Activated CD4-positive, CD25-positive, alpha-beta regulatory T cell treated with anti-CD3 and anti-CD28 coated beads, Interleukin-2, amount 50 U/mL, for 72 hours (primary cell): ENCODE measurements at regions not wholly inside any gene's neighbourhood (a gene's known extent, or its start where the extent isn't known, plus 50 kb on each side); places are given as distances from the start of the nearest gene placed in this dataset.
"Not testable (repeated sequence)": the region's sequence is repeated elsewhere in the genome, so short reads cannot be mapped to it uniquely, and the experiment has no call there.

Experiments
- DNase-seq: peaks from one replicate; pipeline ENCODE4 v3.0.0; 2021

DNA sequence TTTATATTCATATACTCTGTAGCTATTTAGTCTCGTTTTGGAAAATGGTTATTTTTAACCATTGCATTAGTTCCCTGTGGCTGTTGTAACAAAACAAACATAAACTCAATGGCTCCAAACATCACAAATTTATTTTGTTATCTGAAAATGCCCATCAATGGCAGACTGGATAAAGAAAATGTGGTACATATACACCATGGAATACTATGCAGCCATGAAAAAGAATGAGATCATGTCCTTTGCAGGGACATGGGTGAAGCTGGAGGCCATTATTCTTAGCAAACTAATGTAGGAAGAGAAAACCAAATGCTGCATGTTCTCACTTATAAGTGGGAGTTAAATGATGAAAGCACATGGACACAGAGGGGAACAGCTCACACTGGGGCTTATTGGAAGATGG, 938.7 kb downstream of the NLGN4X start:
- not testable (repeated sequence) for DNase-seq

DNA sequence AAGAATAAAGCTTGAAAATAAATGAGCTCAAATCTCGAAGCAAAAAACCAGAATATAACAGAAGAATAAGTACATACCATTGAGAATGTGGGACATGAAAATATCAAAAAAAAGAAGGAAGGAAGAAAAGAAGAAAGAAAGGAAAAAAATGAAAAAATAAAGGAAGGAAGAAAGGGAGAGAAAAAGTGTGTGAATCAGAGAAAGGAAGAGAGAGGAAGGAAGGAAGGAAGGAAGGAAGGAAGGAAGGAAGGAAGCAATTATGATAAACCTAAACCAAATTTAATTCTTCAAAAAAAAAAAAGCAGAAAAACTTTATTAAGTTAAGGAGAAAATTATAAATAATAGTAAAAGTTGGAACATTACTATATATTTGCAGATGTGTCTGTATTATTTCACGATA, 949.8 kb downstream of the NLGN4X start:
- DNase-seq = no peak

DNA sequence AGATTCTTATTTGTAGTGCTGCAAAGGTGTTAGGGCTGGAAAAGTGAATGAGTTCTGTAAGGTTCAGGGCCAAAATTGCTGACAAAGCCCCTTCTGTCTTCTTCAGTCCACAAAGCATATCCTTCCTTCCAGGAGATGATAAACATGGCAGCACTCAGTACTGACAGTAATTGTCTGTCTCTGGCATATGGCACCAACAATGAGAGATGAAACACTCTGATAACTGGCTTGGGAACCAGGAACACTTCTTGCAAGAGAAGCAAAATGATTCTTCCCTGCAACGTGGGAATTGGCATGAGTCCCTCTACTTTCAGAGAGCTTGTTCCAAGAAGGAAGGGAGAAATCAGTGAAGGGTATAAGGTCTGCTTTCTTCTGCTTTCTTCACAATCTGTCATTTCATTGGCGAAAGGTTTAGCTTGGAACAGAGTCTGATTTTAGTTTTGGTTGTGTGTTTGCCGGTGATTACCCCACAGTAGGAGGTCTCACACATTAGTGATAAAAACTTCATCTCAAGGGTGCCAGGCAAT, 963.3 kb downstream of the NLGN4X start:
- no peak for DNase-seq

DNA sequence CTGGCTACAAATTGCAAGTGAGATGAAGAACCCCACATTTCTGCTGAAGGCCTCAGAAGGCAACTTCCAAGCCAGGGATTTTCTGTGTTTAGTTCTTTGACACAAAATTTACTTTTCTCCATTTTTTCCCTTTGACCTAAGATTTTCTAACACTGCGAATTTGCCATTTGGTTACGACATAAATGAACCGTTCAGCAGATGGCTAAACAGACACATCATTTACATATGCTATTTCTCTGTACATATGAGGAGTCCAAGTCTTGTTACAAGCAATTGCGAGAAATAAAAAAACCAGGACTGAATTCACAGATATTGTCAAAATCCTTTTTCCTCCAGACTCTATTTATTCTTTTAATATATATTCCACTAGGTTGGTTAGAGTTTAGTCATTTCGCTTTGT, 978.6 kb downstream of the NLGN4X start:
- DNase-seq = no peak

DNA sequence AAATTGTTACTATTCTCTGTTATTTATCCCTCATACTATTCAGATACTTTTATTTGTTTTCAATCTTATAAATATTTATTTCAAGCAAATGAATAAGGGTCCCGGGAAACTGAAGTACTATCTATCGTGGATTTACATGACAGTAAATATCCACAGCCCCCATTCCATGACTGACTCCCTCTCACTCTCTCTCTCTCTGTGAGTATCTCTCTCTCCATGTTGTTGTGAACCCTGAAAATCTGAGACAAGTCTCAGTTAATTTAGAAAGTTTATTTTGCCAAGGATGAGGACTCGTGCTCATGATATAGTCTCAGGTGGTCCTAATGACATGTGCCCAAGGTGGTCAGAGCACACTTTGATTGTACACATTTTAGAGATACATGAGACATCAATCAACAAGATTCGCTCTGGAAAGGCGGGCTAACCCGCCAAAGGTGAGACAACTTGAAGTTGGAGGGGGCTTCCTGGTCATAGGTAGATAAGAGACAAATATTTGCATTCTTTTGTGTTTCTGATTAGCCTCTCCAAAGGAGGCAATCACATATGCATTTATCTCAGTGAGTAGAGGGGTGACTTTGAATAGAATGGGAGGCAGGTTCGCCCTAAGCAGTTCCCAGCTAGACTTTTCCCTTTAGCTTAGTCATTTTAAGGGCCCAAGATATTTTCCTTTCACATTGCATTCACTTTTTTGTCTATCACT, 986.4 kb downstream of the NLGN4X start:
- DNase-seq = no peak

DNA sequence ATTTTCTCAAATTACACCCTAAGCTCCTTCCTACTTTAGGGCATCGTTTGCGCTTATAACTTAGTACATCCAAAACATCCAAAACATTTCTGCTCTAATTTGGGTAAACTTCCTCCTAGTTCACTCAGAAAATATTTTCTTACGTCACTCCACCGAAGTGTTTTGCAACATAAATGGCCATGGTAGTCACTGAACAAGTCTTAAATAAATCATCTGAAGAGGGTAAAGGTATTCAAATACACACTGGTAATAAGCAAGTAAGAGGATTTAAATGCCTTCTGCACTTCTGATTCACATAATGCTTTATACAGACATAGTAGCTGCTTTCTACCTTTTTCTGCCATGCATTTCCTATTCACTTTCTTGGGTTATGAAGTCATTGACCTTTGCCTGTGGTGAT, 991.9 kb downstream of the NLGN4X start:
- no peak for DNase-seq

DNA sequence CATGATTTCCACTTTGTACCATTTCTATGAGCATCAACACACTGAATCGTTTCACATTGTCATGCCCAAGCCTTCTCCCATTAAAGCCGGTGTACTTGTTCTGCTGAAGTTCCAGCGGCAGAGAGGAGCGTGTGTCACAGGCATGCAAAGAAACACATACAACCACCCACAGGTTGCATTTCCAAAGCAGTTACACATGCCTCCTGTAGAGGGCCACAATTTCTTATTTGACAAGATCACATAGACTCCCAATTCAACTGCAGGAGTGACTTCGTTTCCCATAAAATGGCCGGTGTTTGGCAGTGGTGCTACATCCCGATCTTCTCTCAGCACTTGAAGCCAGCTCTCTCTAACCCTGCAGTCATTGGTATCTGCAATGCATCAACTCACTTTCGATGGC, 992.6 kb downstream of the NLGN4X start:
- no peak for DNase-seq

DNA sequence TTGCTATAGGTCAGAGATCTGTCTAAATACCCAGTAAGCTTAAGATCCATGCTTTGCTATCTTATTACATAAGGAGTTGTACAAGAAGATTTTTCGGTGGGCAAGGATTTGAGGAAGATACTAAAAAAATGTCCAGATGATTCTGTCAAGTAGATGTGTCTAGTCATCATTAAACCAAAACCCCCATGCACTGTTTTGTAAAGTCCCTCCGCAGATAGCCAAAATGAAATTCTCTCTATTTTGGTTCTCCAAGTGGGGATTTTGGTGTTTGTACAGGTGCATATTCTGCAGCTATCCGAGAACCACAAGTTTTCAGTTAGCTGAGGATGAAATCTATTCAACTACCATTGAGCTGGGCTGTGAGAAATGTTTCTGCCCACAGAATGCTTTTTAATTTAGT, 994.8 kb downstream of the NLGN4X start:
- DNase-seq = no peak

DNA sequence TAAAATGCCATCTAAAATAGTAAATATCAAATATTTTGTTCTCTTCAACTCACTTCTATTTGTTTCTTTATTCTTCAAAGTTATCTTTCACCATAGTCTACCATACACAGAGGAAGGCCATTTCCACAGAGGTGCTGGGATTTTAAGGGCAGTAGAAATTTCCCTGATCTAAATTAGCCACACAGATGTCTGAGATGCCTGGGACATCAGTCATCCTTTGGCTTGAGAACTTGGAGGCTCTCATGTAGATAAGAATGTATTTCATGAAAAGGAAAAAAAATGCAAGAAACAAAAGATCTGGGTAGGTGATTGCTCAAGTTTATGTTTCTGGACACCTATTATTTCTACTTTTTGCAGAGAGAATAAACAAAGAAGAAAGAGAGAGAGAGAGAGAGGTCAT, 1008.2 kb downstream of the NLGN4X start:
- no peak for DNase-seq

DNA sequence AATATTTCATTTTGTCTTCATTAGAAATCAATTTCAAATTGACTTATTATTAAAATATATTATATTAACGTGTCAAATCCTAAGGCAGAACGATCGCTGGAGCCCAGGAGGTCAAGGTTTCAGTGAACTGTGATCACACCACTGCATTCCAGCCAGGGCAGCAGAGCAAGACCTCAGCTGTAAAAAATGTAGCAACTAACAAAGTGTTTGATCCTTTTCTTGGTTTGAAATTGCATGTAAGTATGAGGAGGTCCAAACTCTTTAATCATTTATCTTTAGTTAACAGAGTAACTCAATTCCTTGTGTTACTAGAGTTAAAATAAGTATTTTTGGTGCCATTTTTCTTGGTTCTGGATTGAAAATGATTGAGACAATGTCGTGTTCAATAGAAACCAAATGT, 1033.9 kb downstream of the NLGN4X start:
- DNase-seq = no peak

DNA sequence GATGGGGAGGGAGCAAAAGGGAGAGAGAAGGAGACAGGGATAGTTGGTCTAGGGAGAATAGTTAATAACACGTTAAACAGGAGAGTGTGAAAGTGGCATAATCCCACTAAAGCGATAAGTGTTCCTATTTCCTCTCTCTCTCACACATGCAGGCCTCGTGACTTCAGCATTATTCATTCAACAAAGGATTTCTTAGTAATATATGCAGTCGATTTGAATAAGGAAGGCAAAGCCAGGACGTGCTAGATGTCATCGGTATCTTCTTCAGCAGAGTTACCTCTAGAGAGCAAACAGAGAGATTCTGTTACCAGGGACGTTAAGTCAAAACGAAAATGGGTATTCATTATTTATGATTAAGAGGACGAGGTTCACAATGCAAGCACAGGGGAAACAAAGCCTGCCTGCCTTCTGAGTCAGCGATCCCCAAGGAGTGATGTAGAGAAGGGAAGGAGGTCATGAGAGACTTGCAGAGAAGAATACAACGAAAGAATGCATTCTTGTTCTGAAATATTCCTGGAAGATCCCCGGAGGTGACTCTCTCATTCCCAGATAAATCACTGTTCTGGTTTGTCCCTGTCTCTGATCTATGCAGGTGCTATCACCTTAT, 1048.4 kb downstream of the NLGN4X start:
- DNase-seq = no peak

DNA sequence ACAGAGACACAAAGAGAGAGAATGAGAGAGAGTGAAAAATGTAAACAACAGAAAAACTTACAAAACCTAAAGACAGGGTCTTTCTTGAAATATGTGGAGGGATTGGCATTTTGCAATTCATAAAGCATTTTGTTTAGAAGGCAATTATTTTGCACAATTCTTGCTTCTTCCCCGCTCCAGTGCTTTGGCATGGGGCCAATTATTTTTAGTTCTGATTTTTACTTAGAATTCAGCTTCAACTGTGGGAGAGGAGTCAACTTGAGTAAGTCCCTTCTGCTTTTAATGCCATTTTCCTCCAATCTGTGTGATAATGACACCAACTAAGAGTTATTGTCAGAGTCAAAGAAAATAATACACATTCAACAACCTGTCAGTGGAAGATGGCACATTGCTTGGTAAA, 1051.9 kb downstream of the NLGN4X start:
- no peak for DNase-seq

DNA sequence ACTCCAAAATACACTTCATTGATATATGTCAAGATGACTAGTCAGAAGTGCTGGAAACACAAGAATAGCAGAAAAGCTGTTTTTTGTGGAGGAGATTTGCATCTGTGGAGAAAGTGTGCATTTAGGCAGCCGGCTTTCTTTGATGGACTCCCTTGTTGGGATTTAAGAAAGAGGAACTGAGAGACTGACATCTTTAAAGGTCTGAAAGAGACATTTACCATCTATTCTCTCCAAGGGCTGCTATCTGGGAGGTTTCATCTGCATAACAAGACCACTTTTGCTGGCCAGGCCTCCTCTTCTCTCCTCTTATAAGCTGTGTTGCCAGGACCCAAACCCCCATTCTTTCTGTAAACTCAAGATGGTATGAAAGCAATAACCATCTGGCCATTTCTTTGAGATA, 1065.0 kb downstream of the NLGN4X start:
- no peak for DNase-seq

DNA sequence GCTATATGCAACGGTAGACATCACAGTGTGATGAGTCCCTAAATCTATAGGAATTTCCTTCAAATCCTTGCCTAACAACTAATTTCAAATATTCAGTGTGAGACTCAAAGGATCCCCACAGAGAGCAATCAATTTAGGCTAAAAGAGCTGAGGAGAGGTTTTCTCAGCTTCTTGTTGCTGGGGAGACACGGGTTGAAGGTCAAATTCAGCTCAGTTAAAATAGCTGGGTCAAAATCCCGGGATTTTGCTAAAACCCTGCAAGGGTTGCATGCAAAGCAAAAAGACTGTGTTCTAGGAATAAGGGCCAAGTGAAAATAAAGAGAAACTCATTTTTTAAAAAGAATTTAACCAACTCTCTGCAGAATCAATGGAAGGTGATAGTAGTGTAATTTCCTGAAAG, 1073.4 kb downstream of the NLGN4X start:
- DNase-seq = no peak

DNA sequence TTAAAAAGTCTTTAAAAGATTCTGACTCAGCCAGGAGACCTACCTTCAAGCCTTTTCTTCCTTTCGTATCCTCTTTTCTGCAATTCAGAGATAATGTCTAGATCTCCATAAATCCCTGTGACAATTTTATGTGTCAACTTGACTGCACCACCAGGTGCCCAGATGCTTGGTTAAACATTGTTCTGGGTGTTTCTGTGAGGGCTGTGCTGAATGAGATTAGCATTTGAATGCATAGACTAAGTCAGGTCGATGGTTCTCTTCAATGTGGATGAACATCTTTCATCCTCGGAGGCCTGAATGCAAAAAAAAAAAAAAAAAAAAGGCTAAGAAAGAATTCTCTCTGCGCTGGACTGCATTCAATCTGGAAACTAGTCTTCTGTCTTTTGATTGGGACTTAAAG, 1082.7 kb downstream of the NLGN4X start:
- no peak for DNase-seq

DNA sequence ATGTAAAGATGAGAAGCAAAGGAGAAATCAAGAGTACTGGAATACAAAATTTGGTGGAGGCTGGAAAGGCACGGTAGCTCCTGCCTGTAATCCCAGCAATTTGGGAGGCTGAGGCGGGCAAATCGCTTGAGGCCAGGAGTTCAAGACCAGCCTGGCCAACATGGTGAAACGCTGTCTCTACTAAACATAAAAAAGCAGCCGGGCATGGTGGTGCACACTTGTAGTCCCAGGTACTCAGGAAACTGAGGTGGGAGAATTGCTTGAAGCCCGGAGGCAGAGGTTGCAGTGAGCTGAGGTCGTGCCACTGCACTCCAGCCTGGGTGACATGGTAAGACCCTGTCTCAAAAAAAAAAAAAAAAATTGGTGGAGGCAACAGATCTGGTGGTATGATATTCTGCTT, 1086.0 kb downstream of the NLGN4X start:
- no peak for DNase-seq

DNA sequence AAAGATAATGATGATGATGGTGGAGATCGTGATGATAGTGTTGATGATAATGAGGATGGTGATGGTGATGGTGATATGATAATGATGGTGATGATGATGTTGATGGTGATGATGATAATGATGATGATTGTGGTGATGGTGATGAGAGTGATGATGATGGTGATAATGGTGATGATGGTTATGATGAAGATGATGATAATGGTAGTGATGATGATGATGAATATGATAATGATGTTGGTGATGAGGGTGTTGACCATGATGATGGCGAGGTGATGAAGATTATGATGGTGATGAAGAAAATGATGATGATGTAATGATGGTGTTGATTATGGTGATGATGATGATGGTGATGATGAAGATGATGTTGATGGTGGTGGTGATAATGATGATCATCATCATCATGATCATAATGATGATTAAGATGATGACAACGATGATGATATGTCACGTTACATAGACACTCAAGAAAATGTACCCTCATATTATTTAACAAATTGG, 1106.4 kb downstream of the NLGN4X start:
- DNase-seq = no peak

DNA sequence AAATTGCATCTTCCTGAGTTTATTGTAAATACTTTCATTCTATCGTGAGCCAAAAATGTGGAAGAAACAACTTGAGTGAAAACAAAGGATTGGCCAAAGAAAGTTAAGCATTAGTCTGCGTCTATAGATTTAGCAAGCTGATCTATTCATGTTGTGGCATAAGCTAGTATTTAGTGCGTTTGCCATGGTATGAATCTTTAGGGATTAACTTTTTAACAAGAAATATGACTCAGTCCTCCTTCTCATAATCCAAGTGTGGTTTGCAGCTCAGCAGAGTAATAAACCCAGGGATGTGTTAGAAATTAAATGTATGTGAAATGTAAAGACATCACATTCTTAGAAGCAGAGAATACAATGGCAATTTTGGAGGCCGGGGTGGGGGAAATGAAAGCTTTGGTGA, 1110.9 kb downstream of the NLGN4X start:
- DNase-seq = no peak

DNA sequence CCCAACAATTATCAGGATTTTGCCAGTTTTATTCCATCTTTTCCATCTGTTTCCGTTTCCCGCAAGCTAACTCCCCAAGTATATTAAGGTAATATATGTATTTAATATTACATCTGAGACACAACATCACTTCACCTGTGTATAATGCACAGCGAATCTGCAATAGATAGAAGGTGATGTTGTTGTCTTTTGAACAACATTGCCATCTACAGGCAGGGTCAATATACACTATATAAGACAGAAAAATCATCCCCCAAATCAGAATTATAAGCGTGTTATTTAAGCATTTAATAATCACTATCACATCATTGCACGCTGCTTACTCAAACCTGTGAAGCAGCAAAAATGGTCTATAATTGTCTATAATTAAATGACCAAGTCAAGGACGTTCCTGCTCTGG, 1115.5 kb downstream of the NLGN4X start:
- no peak for DNase-seq

DNA sequence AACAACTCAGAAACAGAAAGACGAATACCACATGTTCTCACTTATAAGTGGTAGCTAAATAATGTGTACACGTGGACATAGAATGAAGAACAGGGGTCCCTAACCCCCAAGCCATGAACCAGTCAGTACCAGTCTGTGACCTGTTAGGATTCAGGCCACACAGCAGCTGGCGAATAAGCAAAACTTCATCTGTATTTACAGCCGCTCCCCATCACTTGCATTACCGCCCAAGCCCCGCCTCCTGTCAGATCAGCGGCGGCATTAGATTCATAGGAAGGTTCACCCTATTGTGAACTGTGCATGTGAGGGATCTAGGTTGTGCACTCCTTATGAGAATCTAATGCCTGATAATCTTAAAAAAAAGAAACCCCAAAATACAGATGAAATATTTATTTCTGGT, 1128.7 kb downstream of the NLGN4X start:
- no peak for DNase-seq

DNA sequence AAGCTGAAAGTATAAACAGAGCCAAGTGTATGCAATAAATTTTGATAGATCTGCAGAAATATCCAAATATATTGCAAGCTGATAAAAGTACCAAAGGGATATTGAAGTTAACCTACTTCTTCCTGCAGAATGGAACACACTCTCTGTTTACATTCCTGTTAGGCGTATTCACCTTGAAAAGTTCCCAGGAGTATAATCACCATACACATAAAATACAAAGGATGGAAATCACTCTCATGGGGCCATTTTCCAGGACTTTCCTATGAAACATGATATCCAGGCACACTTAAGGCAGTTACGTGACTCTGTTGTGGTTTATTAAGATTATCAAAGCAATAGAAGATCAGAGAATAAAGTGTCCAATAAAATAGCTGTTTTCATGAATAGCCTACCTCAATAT, 1142.3 kb downstream of the NLGN4X start:
- no peak for DNase-seq

DNA sequence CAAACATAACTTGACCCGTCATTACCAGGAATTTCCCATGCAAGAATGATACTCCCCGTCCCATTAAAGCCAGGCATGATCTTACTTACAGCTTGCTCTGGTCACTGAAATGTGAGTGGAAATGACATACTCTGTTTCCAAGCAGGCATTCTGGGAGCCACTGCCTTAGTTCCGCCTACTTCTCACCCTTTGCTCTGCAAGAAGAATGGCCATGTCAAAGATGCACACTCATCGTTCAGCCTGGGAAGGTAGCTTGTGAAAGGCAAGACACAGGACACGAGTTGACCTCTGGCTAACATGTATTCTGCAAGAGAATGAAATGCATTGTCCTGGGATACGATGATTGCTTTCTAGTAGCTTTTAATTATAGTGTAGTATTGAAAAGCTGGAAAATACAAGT, 1144.4 kb downstream of the NLGN4X start:
- DNase-seq = no peak

DNA sequence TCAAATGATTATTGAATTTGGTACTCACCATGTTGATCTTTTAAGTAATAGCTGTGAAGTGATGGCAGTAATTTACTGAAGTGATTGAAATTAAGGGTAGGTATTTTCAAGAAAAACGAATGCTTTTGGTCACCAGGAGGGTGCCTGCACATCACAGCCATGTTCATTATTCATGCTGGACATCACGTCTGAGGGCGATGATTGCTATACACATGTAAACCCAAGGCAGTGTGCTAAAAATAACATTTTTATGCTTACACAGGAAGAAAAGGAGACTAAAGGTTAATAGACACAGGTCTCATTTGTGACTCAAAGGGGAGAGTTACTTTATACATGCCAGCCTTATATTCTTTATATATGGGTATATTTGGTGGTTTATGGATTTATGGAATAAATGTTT, 1146.0 kb downstream of the NLGN4X start:
- no peak for DNase-seq

DNA sequence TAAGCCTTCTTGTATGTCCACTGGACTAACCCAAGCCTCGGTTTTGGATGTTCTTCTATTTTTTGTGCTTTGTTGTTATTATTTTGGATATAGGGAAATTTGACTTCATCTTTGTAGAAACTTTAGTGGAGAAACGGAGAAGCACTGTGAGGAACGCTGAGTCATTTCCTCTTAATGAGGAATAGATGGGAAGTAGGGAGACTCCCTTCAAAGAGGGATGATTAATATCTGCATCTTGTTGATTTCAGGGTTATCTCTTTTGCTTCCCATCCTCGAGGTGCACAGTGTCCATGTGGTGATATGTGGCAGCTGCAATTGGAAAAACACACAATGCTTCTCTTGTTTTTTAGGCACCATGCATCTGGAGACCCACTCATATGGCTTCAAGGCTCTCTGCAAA, 1147.9 kb downstream of the NLGN4X start:
- DNase-seq = no peak

DNA sequence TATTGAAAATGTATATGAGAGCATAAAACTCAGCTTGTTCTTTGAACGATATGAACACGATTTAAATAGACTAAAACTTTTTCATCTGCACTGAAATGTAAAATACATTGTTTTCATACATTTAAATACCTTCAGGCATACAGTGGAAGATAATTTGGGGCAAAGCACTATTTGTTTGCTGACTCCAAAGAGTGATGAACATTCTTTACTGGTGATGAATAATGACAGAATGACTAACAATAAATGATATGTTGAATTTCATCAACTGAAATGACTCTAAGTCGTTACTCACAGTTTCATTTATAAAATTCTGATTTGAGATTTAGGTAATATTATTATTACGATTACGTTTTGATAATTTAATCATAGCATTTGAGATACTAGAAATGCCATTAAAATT, 1160.1 kb downstream of the NLGN4X start:
- no peak for DNase-seq
